ENCODE measurements at regions not wholly inside any gene's neighbourhood (a gene's known extent, or its start where the extent isn't known, plus 50 kb on each side); places are given as distances from the start of the nearest gene placed in this dataset.

GRCh38 chr20:21936261-21936660, 230.8 kb downstream of the PAX1 start:
- no peak for DNase-seq

- DNase-seq, result no peak
These were observed 228.1 kb downstream of the PAX1 start for GRCh38 chr20:21933526-21933925.

- DNase-seq, result no peak
These were observed 215.8 kb downstream of the PAX1 start for GRCh38 chr20:21921251-21921650.

- no peak for DNase-seq
These were observed 214.7 kb downstream of the PAX1 start for GRCh38 chr20:21920211-21920610.

GRCh38 chr20:21918398-21918797, 212.9 kb downstream of the PAX1 start:
- no peak for DNase-seq

- DNase-seq, result no peak
These were observed 196.9 kb downstream of the PAX1 start for GRCh38 chr20:21902391-21902790.

- DNase-seq, result no peak
These were observed 196.2 kb downstream of the PAX1 start for GRCh38 chr20:21901470-21902275.

GRCh38 chr20:21900431-21900830, 195.0 kb downstream of the PAX1 start:
- DNase-seq, result no peak

- DNase-seq, result no peak
These were observed 169.5 kb downstream of the PAX1 start for GRCh38 chr20:21874921-21875320.

GRCh38 chr20:21874127-21874526, 168.7 kb downstream of the PAX1 start:
- DNase-seq, result no peak

- no peak for DNase-seq
These were observed 167.8 kb downstream of the PAX1 start for GRCh38 chr20:21873291-21873690.

- DNase-seq, result no peak
These were observed 162.3 kb downstream of the PAX1 start for GRCh38 chr20:21867811-21868210.

GRCh38 chr20:21867353-21867752, 161.9 kb downstream of the PAX1 start:
- no peak for DNase-seq

- no peak for DNase-seq
These were observed 157.5 kb downstream of the PAX1 start for GRCh38 chr20:21862956-21863355.

- no peak for DNase-seq
These were observed 156.9 kb downstream of the PAX1 start for GRCh38 chr20:21862259-21862946.

GRCh38 chr20:21840991-21841390, 135.5 kb downstream of the PAX1 start:
- no peak for DNase-seq

GRCh38 chr20:21839982-21840381, 134.5 kb downstream of the PAX1 start:
- DNase-seq, result no peak

GRCh38 chr20:21836346-21836745, 130.9 kb downstream of the PAX1 start:
- no peak for DNase-seq

GRCh38 chr20:21835042-21835441, 129.6 kb downstream of the PAX1 start:
- no peak for DNase-seq

GRCh38 chr20:21832442-21833385, 127.2 kb downstream of the PAX1 start:
- DNase-seq, result no peak

- DNase-seq, result no peak
These were observed 121.5 kb downstream of the PAX1 start for GRCh38 chr20:21826976-21827375.

- DNase-seq, result no peak
These were observed 115.9 kb downstream of the PAX1 start for GRCh38 chr20:21821358-21821757.

- DNase-seq, result no peak
These were observed 115.2 kb downstream of the PAX1 start for GRCh38 chr20:21820688-21821087.

All from NCI-H446 treated with DMSO at 0.1 percent for 48 hours (cell line).